Small intestine (tissue), 7 donors: ENCODE measurements at regions not wholly inside any gene's neighbourhood (a gene's known extent, or its start where the extent isn't known, plus 50 kb on each side); places are given as distances from the start of the nearest gene placed in this dataset.

Source experiments
- DNase-seq, 2 donors: peaks; one replicate each; pipeline versions ENCODE4 v3.0.0 to v3.0.0-alpha.2; 2013
- FAIRE-seq: peaks from 2 replicates; lab custom pipeline; 2012; peaks lifted over from hg19 to GRCh38; lab: Jason Lieb, UNC
- H3K27ac ChIP-seq, 3 donors: one replicate each; pipeline ENCODE4 v1.5.1; 2013; ENCODE audit warnings: low read length in 2 of 3, mild to moderate bottlenecking in 2 of 3, control low read depth in 1 of 3, inconsistent platforms in 1 of 3, low read depth in 1 of 3, moderate library complexity in 1 of 3
- H3K27me3 ChIP-seq, 3 donors: one replicate each; pipeline ENCODE4 v1.6.1; 2013; ENCODE audit warnings: low read length in 3 of 3, inconsistent platforms in 1 of 3; ENCODE audit not compliant: control insufficient read depth in 3 of 3, insufficient read depth in 3 of 3
- H3K36me3 ChIP-seq, 3 donors: one replicate each; pipeline ENCODE4 v1.6.1; 2013; ENCODE audit warnings: low read length in 3 of 3, inconsistent platforms in 1 of 3, low read depth in 1 of 3, mild to moderate bottlenecking in 1 of 3, moderate library complexity in 1 of 3; ENCODE audit not compliant: control insufficient read depth in 3 of 3, insufficient read depth in 2 of 3
- H3K4me1 ChIP-seq, 3 donors: one replicate each; pipeline ENCODE4 v1.6.1; 2013; ENCODE audit warnings: low read length in 2 of 3, inconsistent platforms in 1 of 3, low read depth in 1 of 3, mild to moderate bottlenecking in 1 of 3, moderate library complexity in 1 of 3; ENCODE audit not compliant: control insufficient read depth in 3 of 3, insufficient read depth in 2 of 3
- H3K4me3 ChIP-seq, 3 donors: one replicate each; pipeline ENCODE4 v1.5.1; 2013; ENCODE audit warnings: low read length in 3 of 3, control low read depth in 1 of 3, inconsistent platforms in 1 of 3, low read depth in 1 of 3, mild to moderate bottlenecking in 1 of 3, moderate library complexity in 1 of 3
- H3K9me3 ChIP-seq, 2 donors: one replicate each; pipeline ENCODE4 v1.6.1; 2013; ENCODE audit warnings: low read depth in 1 of 2, low read length in 1 of 2; ENCODE audit not compliant: control insufficient read depth in 2 of 2, insufficient read depth in 1 of 2
- WGBS, 3 donors: extraction: QIAGEN DNeasy Blood & Tissue Kit; methylation state at CpG; one replicate each; pipeline ENCODE4 v1.1.7; 2013; 5-methylcytosine and 5-hydroxymethylcytosine counted together
- donor health status: healthy with polysubstance abuse.
- donor health status: control.
- donor health status: control.
- donor health status: Bipolar disorder and iron deficiency.
- donor health status: healthy.

GRCh38 chrX:39857780-39858179 lies 240.0 kb downstream of the BCOR start:
- peaks cover 0 to 4% (median 0%) of the 10 kb centered on the region in 3 donors for H3K4me1 ChIP-seq
- no peak overlapping the region for H3K27ac ChIP-seq
- no peaks in the 10 kb centered on the region for H3K36me3 ChIP-seq
- H3K9me3 ChIP-seq: no peaks in the 10 kb centered on the region
- DNase-seq: no peak
- no peaks in the 10 kb centered on the region for H3K27me3 ChIP-seq
- no peak for FAIRE-seq
- no peak overlapping the region for H3K4me3 ChIP-seq
- 75 to 85% (median 76%) methylated on average over 3 of the region's 3 CpGs for WGBS, 3 donors

DNA sequence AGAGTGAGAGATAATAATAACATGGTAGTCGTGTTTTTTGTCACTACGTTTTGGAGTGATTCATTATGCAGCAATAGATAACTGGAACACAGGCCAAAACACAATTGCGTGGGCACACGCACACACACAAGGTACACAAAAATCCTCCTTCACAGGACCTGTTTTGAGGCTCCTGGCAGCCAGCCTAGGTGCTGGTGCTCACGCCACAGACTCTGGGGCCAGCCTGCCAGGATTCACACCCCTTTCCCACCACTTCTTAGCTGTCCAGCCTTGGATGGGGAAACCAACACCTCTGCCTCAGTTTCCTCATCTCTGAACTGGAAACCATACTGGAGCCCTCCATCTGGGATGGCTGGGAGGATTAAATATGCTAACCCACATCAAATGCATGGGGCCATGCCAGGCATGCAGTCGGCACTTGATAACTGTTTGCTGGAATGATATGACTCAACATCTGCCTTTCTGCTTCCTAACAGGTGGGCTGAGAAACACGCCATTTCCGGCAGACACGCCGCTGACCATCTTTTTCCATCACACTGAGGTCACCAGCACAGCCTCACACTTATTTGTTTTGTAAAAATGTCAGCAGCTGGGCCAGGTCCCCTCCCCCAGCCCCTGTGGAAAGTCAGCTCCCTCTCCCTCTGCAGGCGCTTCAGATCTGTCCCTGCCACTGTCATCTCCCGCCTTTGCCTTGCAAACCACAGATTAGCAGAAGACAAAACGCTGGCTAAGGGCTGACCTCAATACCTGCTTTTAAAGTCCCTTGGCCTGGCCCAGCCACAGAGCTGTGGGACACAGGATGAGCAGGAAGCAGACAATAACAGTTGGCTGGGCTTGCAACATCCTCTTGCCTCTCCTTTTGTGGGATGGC lies 237.5 kb downstream of the BCOR start:
- FAIRE-seq: no peak

DNA sequence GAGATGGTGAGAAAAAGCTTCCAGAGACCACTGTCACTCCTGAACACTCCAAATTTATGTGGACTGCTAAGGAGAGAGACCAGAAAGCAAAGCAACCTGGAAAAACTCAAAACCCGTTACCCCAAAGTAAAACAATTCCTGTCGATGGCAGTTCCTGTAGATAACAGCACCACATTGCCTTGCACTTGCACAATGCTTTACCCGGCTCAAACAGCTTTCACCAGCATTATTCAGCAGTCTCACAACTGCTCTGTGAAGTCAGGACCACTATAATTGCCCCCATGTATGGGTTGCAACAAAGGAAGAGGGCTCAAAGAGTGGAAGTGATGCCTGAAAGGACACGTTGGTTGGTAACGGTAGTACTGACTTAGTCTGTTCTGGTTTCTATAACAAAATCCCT lies 234.8 kb downstream of the BCOR start:
- DNase-seq (no peak), FAIRE-seq (no peak)
- no peaks in the 10 kb centered on the region for H3K36me3 ChIP-seq
- no peaks in the 10 kb centered on the region for H3K27me3 ChIP-seq
- no peaks in the 10 kb centered on the region for H3K4me1 ChIP-seq
- H3K4me3 ChIP-seq: no peak overlapping the region
- 76 to 88% (median 85%) methylated on average over 5 of the region's 5 CpGs for WGBS, 3 donors
- no peak overlapping the region for H3K27ac ChIP-seq
- no peaks in the 10 kb centered on the region for H3K9me3 ChIP-seq

More for the DNA sequence above, 237.5 kb downstream of the BCOR start:
- no peak overlapping the region for H3K4me3 ChIP-seq
- no peaks in the 10 kb centered on the region for H3K9me3 ChIP-seq
- 36 to 40% (median 39%) methylated on average over 13 of the region's 13 CpGs for WGBS, 3 donors
- no peaks in the 10 kb centered on the region for H3K4me1 ChIP-seq
- H3K36me3 ChIP-seq: no peaks in the 10 kb centered on the region
- no peaks in the 10 kb centered on the region for H3K27me3 ChIP-seq
- DNase-seq: peak; percentile 1 to 34
- H3K27ac ChIP-seq: peak overlapping the region in 1 of 3 donors; percentile 54

- no peaks in the 10 kb centered on the region for H3K9me3 ChIP-seq
- H3K4me3 ChIP-seq: no peak overlapping the region
- WGBS, 3 donors: 48 to 57% (median 51%) methylated on average over 3 to 4 of the region's 4 CpGs
- no peaks in the 10 kb centered on the region for H3K27me3 ChIP-seq
- DNase-seq (peak in 1 of 2 donors; percentile 3), FAIRE-seq (no peak)
- H3K36me3 ChIP-seq: no peaks in the 10 kb centered on the region
- no peak overlapping the region for H3K27ac ChIP-seq
- no peaks in the 10 kb centered on the region for H3K4me1 ChIP-seq
These were observed 231.5 kb downstream of the BCOR start for GRCh38 chrX:39866229-39866628.

DNA sequence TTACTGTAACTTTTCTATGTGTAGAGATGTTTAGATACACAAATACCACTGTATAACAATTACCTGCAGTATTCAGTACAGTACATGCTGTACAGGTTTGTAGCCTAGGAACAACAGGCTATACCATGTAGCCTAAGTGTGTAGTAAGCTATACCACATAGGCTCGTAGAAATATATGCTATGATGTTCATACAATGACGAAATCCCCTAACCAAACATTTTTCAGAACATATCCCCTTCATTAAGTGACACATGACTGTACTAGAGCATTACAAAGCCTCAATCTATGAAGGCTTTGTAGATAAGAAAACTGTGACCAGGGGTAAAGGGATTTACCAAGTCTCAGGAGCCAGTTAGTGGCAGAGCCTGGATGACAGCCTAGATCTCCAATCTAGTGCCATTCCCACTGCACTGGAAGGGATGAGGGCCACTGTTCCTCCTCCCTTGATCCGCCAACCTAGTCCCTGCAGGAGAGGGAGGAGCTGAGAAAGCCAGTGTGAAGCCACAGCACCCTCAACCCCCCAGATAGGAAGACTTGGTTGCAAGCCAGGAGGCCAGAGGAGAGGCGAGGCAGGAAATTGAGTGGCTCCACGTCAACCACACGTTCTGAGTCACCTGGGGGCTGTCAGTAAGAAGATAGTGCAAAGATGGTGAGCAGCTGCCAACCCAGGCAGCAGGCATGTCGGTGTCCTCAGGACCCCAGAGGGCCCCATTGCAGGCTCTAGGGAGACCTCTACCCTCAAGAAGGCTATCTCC lies 227.7 kb downstream of the BCOR start:
- H3K36me3 ChIP-seq: no peaks in the 10 kb centered on the region
- FAIRE-seq (no peak), DNase-seq (peak in 1 of 2 donors; percentile 34)
- no peaks in the 10 kb centered on the region for H3K27me3 ChIP-seq
- no peaks in the 10 kb centered on the region for H3K4me1 ChIP-seq
- 42 to 59% (median 56%) methylated on average over 6 to 7 of the region's 7 CpGs for WGBS, 3 donors
- no peak overlapping the region for H3K27ac ChIP-seq
- H3K4me3 ChIP-seq: no peak overlapping the region
- H3K9me3 ChIP-seq: no peaks in the 10 kb centered on the region

GRCh38 chrX:39871648-39872047 lies 226.1 kb downstream of the BCOR start:
- Histone ChIP-seq H3K36me3 (no peaks in the 10 kb centered on the region), H3K4me3 (no peak overlapping the region), H3K27me3 (no peaks in the 10 kb centered on the region), H3K9me3 (no peaks in the 10 kb centered on the region), H3K4me1 (no peaks in the 10 kb centered on the region), H3K27ac (no peak overlapping the region)
- no peak for DNase-seq
- WGBS, 3 donors: 83 to 94% (median 86%) methylated on average over 8 of the region's 8 CpGs
- no peak for FAIRE-seq

GRCh38 chrX:39873117-39873516 lies 224.6 kb downstream of the BCOR start:
- H3K27me3 ChIP-seq: no peaks in the 10 kb centered on the region
- DNase-seq: no peak
- no peaks in the 10 kb centered on the region for H3K4me1 ChIP-seq
- H3K36me3 ChIP-seq: no peaks in the 10 kb centered on the region
- 85 to 93% (median 92%) methylated on average over 5 of the region's 5 CpGs for WGBS, 3 donors
- no peaks in the 10 kb centered on the region for H3K9me3 ChIP-seq
- FAIRE-seq: no peak
- H3K27ac ChIP-seq: no peak overlapping the region
- no peak overlapping the region for H3K4me3 ChIP-seq

DNA sequence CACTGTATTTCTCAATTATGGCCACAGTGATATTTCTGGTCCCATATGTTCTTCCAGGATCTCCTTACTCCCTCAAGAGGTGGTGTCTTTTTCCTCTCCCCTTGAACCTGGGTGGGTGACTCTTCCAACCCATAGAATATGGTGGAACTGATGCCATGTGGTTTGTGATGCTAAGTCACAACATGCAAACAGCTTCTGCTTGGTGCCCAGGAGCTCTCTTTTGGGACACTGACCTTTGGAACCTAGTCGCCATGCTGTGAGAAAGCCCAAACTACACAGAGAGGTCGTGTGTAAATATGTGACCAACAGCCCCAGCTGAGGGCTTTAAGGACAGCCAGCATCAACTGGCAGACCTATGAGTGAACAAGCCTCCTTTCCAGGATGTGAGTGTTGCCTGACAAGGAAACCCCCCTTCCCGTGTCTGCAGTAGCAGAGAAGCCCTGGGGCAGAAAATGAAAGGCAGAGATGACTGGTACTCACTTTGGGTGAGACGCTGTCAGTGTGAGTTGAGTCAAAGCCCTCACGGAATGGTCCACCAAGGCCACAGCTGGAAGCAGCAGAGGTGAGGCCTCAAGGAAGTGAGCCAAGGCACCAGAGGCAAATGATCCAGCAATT lies 223.4 kb downstream of the BCOR start:
- H3K9me3 ChIP-seq: no peaks in the 10 kb centered on the region
- H3K27ac ChIP-seq: no peak overlapping the region
- DNase-seq (no peak), FAIRE-seq (no peak)
- H3K36me3 ChIP-seq: no peaks in the 10 kb centered on the region
- 65 to 78% (median 72%) methylated on average over 5 of the region's 5 CpGs for WGBS, 3 donors
- H3K27me3 ChIP-seq: no peaks in the 10 kb centered on the region
- H3K4me1 ChIP-seq: no peaks in the 10 kb centered on the region
- H3K4me3 ChIP-seq: no peak overlapping the region
